Smooth muscle cell (in vitro differentiated cells): ENCODE measurements at regions not wholly inside any gene's neighbourhood (a gene's known extent, or its start where the extent isn't known, plus 50 kb on each side); places are given as distances from the start of the nearest gene placed in this dataset.

ENCODE experiments used
- DNase-seq: peaks from one replicate; lab custom pipeline; 2025; ENCODE audit not compliant: unreplicated experiment; lab: John Stamatoyannopoulos, UW
- H2AFZ ChIP-seq: fragments of 200-600 bp; sonication (generic); 2 replicates; pipeline ENCODE4 v1.6.0; 2016; ENCODE audit warnings: antibody characterized with exemption, low read depth, mild to moderate bottlenecking
- H3F3A ChIP-seq: fragments of 200-600 bp; sonication (generic); 2 replicates; pipeline ENCODE4 v1.6.0; 2017; ENCODE audit warnings: antibody characterized with exemption, low read depth
- H3K27ac ChIP-seq: fragments of 200-600 bp; sonication (generic); 2 replicates; pipeline ENCODE4 v1.5.1; 2016; ENCODE audit warnings: low read depth, mild to moderate bottlenecking
- H3K27me3 ChIP-seq: fragments of 200-600 bp; sonication (generic); 2 replicates; pipeline ENCODE4 v1.6.1; 2016; ENCODE audit warnings: low read depth, mild to moderate bottlenecking
- H3K36me3 ChIP-seq: fragments of 200-600 bp; sonication (generic); 2 replicates; pipeline ENCODE4 v1.5.1; 2016; ENCODE audit warnings: low read depth
- H3K4me1 ChIP-seq: fragments of 200-600 bp; sonication (generic); 2 replicates; pipeline ENCODE4 v1.5.1; 2016; ENCODE audit warnings: low read depth
- H3K4me2 ChIP-seq: fragments of 200-600 bp; sonication (generic); 2 replicates; pipeline ENCODE4 v1.6.0; 2016; ENCODE audit warnings: mild to moderate bottlenecking
- H3K4me3 ChIP-seq: fragments of 200-600 bp; sonication (generic); 2 replicates; pipeline ENCODE4 v1.5.1; 2016; ENCODE audit warnings: mild to moderate bottlenecking
- H3K79me2 ChIP-seq: fragments of 200-600 bp; sonication (generic); 2 replicates; pipeline ENCODE4 v1.6.0; 2016; ENCODE audit warnings: low read depth, mild to moderate bottlenecking
- H3K9ac ChIP-seq: fragments of 200-600 bp; sonication (generic); 2 replicates; pipeline ENCODE4 v1.6.0; 2016; ENCODE audit warnings: low read depth
- H3K9me3 ChIP-seq: fragments of 200-600 bp; sonication (generic); replicated peaks from 2 replicates; pipeline ENCODE4 v1.5.1; 2016; ENCODE audit warnings: low read depth
- H4K20me1 ChIP-seq: fragments of 200-600 bp; sonication (generic); 2 replicates; pipeline ENCODE4 v1.6.0; 2016; ENCODE audit warnings: low read depth
- WGBS: methylation state at CpG from one replicate; pipeline ENCODE4 v1.1.7; 2016; ENCODE audit warnings: low lambda C conversion rate; 5-methylcytosine and 5-hydroxymethylcytosine counted together
- TF ChIP-seq, protein P1 (sequence below): fragments of 200-600 bp; sonication (generic); IDR thresholded peaks from 2 replicates; pipeline ENCODE4 v1.5.1; 2017; ENCODE audit warnings: borderline replicate concordance, mild to moderate bottlenecking, antibody characterized with exemption; ENCODE audit not compliant: insufficient read depth, poor library complexity, severe bottlenecking

DNA sequence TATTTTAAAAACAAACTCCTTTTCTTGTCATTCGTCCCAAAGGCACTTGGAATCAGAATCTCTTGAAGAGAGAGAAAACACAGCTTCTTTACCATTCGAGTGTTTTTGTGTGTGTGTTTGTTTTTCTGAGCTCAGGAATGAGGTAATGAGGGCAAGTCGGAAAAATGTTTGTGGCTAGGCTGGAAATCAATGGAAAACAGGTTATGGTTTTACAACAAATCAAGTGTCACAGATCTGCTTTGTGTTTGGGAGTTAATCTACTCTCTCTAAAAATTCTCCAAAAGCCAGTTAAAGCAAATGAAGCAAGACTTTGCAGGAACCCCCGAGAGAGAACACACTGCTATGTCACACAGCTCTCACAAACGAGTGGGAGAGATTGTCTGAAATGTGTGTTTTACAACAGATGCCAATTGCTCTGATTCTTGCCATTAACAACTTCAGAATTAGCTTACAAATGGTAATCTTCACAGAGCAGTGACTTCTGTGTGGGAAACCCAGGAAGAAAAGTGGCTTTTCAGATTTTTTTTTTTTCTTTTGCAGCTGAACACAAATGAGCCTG is 264.1 kb downstream of the CBLL2 start:
- Histone ChIP-seq H2AFZ (no peak overlapping the region), H3K9ac (no peak overlapping the region), H3K4me2 (no peak overlapping the region), H4K20me1 (no peaks in the 10 kb centered on the region), H3K4me3 (no peak overlapping the region), H3K27ac (peak overlapping the region; percentile 47), H3K79me2 (no peaks in the 10 kb centered on the region), H3K4me1 (no peaks in the 10 kb centered on the region), H3K9me3 (no peaks in the 10 kb centered on the region), H3F3A (no peaks in the 10 kb centered on the region), H3K36me3 (no peaks in the 10 kb centered on the region), H3K27me3 (no peaks in the 10 kb centered on the region)
- WGBS: 26% methylated on average over 5 of the region's 5 CpGs
- DNase-seq: no peak
- TF ChIP-seq, protein P1, sequence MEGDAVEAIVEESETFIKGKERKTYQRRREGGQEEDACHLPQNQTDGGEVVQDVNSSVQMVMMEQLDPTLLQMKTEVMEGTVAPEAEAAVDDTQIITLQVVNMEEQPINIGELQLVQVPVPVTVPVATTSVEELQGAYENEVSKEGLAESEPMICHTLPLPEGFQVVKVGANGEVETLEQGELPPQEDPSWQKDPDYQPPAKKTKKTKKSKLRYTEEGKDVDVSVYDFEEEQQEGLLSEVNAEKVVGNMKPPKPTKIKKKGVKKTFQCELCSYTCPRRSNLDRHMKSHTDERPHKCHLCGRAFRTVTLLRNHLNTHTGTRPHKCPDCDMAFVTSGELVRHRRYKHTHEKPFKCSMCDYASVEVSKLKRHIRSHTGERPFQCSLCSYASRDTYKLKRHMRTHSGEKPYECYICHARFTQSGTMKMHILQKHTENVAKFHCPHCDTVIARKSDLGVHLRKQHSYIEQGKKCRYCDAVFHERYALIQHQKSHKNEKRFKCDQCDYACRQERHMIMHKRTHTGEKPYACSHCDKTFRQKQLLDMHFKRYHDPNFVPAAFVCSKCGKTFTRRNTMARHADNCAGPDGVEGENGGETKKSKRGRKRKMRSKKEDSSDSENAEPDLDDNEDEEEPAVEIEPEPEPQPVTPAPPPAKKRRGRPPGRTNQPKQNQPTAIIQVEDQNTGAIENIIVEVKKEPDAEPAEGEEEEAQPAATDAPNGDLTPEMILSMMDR: no peak

DNA sequence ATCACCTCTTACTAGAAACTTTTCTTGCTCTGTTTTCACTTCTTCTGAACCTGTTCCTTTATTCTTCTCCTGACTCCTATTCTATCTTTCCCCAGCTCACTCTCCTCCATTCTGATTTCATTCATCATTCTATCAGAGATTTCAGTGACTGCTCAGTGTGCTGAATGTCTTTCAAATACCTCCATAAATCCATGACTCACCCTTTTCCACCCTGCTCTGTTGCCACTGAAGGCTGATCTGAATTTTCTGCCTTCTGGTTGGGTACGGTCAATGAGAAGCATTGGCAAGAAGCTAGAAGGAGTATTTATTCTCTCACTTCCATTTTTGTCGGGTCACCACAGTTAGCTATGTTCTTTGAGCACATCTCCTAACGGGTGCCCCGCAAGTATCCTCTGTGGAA is 265.9 kb downstream of the CBLL2 start:
- 82% methylated on average over 4 of the region's 4 CpGs for WGBS
- Histone ChIP-seq H3K4me3 (no peak overlapping the region), H2AFZ (no peak overlapping the region), H3K27ac (no peak overlapping the region), H3F3A (no peaks in the 10 kb centered on the region), H3K4me1 (no peaks in the 10 kb centered on the region), H3K4me2 (no peak overlapping the region), H3K79me2 (no peaks in the 10 kb centered on the region), H4K20me1 (no peaks in the 10 kb centered on the region), H3K27me3 (no peaks in the 10 kb centered on the region), H3K9me3 (no peaks in the 10 kb centered on the region), H3K36me3 (no peaks in the 10 kb centered on the region), H3K9ac (no peak overlapping the region)
- DNase-seq: no peak
- TF ChIP-seq, protein P1: no peak

DNA sequence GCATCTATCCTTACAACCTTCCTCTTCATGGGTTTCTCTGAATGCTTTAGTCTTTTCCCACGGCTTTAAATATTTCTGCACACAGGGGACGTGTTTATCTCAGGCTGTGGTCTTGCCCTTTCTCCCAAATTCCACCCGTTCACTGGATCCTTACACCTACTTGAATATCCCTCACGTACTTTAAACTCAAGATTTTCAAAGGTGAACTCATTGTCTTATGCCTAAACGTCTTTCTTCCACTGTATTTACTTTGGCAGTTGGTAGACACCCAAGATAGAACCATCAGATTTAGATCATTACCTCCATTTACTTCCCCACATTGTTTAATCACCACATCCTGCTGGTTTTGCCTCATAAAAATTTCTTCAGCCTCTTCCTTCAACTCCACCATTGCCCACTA is 269.2 kb downstream of the CBLL2 start:
- TF ChIP-seq, protein P1: no peak
- Histone ChIP-seq H2AFZ (no peak overlapping the region), H3K4me2 (no peak overlapping the region), H3K9ac (no peak overlapping the region), H3K9me3 (no peaks in the 10 kb centered on the region), H3K27ac (no peak overlapping the region), H3K27me3 (no peaks in the 10 kb centered on the region), H4K20me1 (no peaks in the 10 kb centered on the region), H3K4me1 (no peaks in the 10 kb centered on the region), H3K36me3 (no peaks in the 10 kb centered on the region), H3F3A (no peaks in the 10 kb centered on the region), H3K4me3 (no peak overlapping the region), H3K79me2 (no peaks in the 10 kb centered on the region)
- 55% methylated on average over 5 of the region's 5 CpGs for WGBS
- no peak for DNase-seq

DNA sequence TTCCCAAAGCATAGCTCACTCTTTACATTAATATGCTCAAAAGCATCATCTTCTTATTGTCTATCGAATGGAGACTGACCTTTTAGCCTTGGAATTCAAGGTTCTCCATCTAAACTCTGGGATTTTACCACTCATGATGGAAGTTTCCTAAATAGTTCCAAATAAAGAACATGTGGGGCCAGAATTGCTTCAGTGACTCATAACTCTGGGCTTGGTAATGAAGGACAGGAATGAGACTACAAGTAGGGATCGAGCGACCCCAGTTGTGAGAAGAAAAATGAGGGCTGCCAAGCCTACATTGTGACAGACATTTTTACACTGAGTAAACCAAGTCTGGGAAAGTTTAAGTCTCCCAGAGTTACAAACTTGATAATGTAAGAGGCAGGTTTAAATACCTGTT is 269.9 kb downstream of the CBLL2 start:
- TF ChIP-seq, protein P1: no peak
- H3K4me3 ChIP-seq: no peak overlapping the region
- H2AFZ ChIP-seq: no peak overlapping the region
- H3F3A ChIP-seq: no peaks in the 10 kb centered on the region
- H4K20me1 ChIP-seq: no peaks in the 10 kb centered on the region
- no peak overlapping the region for H3K4me2 ChIP-seq
- WGBS: 71% methylated on average over 3 of the region's 3 CpGs
- H3K27ac ChIP-seq: no peak overlapping the region
- no peaks in the 10 kb centered on the region for H3K36me3 ChIP-seq
- H3K4me1 ChIP-seq: no peaks in the 10 kb centered on the region
- H3K9ac ChIP-seq: no peak overlapping the region
- no peaks in the 10 kb centered on the region for H3K9me3 ChIP-seq
- DNase-seq: no peak
- H3K27me3 ChIP-seq: no peaks in the 10 kb centered on the region
- H3K79me2 ChIP-seq: no peaks in the 10 kb centered on the region
